Uterus (tissue), 2 donors: ENCODE measurements at regions not wholly inside any gene's neighbourhood (a gene's known extent, or its start where the extent isn't known, plus 50 kb on each side); places are given as distances from the start of the nearest gene placed in this dataset.

Source experiments
- CTCF ChIP-seq, 4 experiments: fragments of 200-600 bp in 2 of 4; fragments of 450-650 bp in 2 of 4; sonication (generic) in 2 of 4; IDR thresholded peaks; one replicate each; pipeline ENCODE4 v1.5.1; 2016 to 2019; ENCODE audit warnings: antibody characterized with exemption in 4 of 4, mild to moderate bottlenecking in 2 of 4, moderate library complexity in 1 of 4
- POLR2A ChIP-seq, 2 donors: fragments of 450-650 bp; IDR thresholded peaks; one replicate each; pipeline ENCODE4 v1.6.1; 2016; ENCODE audit warnings: antibody characterized with exemption in 2 of 2, mild to moderate bottlenecking in 1 of 2, moderate library complexity in 1 of 2

- TF ChIP-seq POLR2A (IDR thresholded peaks at IDR 0.05) (no peak), CTCF (IDR thresholded peaks at IDR 0.05) (no peak)
These were observed 118.2 kb upstream of the LRFN2 start for GRCh38 chr6:40705354-40705753.
